Fibroblast of mammary gland (primary cell): ENCODE measurements at regions not wholly inside any gene's neighbourhood (a gene's known extent, or its start where the extent isn't known, plus 50 kb on each side); places are given as distances from the start of the nearest gene placed in this dataset.

ENCODE experiments used
- DNase-seq: peaks from one replicate; pipeline ENCODE4 v3.0.0-alpha.2; 2010; ENCODE audit warnings: low read depth
- H3K4me3 ChIP-seq: 2 replicates; pipeline ENCODE4 v1.5.1; 2011; ENCODE audit warnings: low read depth, mild to moderate bottlenecking, low read length, moderate library complexity; ENCODE audit not compliant: control insufficient read depth
- CTCF ChIP-seq: conservative IDR thresholded peaks from 2 replicates; pipeline ENCODE4 v1.5.1; 2011; ENCODE audit warnings: low read depth, low read length, inconsistent platforms; ENCODE audit not compliant: control insufficient read depth, insufficient read depth

- H3K4me3 ChIP-seq: no peak overlapping the region
- TF ChIP-seq CTCF: no peak
- no peak for DNase-seq
Observed at GRCh38 chr18:63046375-63046774, 273.2 kb downstream of the BCL2 start.

- no peak for TF ChIP-seq CTCF
- H3K4me3 ChIP-seq: no peak overlapping the region
- peak; percentile 77 for DNase-seq
Observed at GRCh38 chr18:63043516-63043915, 276.1 kb downstream of the BCL2 start.

- H3K4me3 ChIP-seq: no peak overlapping the region
- no peak for TF ChIP-seq CTCF
- DNase-seq: no peak
Observed at GRCh38 chr18:63042351-63042750, 277.2 kb downstream of the BCL2 start.

GRCh38 chr18:63040788-63041410 lies 278.7 kb downstream of the BCL2 start:
- H3K4me3 ChIP-seq: no peak overlapping the region
- no peak for TF ChIP-seq CTCF
- no peak for DNase-seq

- no peak for TF ChIP-seq CTCF
- DNase-seq: no peak
Observed at GRCh38 chr18:63037491-63037890, 282.1 kb downstream of the BCL2 start.

GRCh38 chr18:63031375-63031774 lies 288.2 kb downstream of the BCL2 start:
- no peak overlapping the region for H3K4me3 ChIP-seq
- no peak for DNase-seq
- no peak for TF ChIP-seq CTCF

More at GRCh38 chr18:63037491-63037890, 282.1 kb downstream of the BCL2 start:
- no peak overlapping the region for H3K4me3 ChIP-seq
